GM12878 (cell line): ENCODE measurements at regions not wholly inside any gene's neighbourhood (a gene's known extent, or its start where the extent isn't known, plus 50 kb on each side); places are given as distances from the start of the nearest gene placed in this dataset.

Source experiments
- ATAC-seq: fragments of 200-7000 bp; cut with Tn5 transposase; 3 replicates; pipeline ENCODE4 v1.9.1; 2020; ENCODE audit warnings: mild to moderate bottlenecking, moderate library complexity
- BruUV-seq: library from RNA; stranded (reverse); fragments of 400-500 nt; replicated peaks from 2 replicates; lab custom pipeline; 2021; lab: Mats Ljungman, UMichigan
- CTCF ChIA-PET: fragments of 300-600 bp; sonication (Branson Sonifier 250); formaldehyde crosslinking; extraction: SDS; loops from one replicate; lab custom pipeline; 2021; ENCODE audit warnings: inconsistent platforms; lab: Yijun Ruan, JAX
- POLR2A ChIA-PET: fragments of 350-600 bp; formaldehyde crosslinking; extraction: SDS; loops from one replicate; lab custom pipeline; 2021; ENCODE audit warnings: inconsistent platforms; lab: Charles Lee
- RAD21 ChIA-PET: fragments of 300-600 bp; sonication (Branson Sonifier 250); formaldehyde crosslinking; loops from one replicate; lab custom pipeline; 2023; ENCODE audit warnings: antibody characterized with exemption; ENCODE audit not compliant: unreplicated experiment; lab: Charles Lee
- SMC1A ChIA-PET: fragments of 300-600 bp; sonication (Branson Sonifier 250); formaldehyde crosslinking; loops from one replicate; lab custom pipeline; 2023; ENCODE audit not compliant: unreplicated experiment, uncharacterized antibody; lab: Charles Lee
- DNase-seq: peaks from one replicate; pipeline ENCODE4 v3.0.0-alpha.2; 2011; ENCODE audit warnings: low read depth, low spot score
- FAIRE-seq: peaks from 3 replicates; lab custom pipeline; 2011; peaks lifted over from hg19 to GRCh38; lab: Jason Lieb, UNC
- H2AFZ ChIP-seq: 2 replicates; pipeline ENCODE4 v1.6.0; 2011; ENCODE audit warnings: low read depth, low read length, control low read depth; ENCODE audit not compliant: control insufficient read depth
- H3K27ac ChIP-seq: 2 replicates; pipeline ENCODE4 v1.5.1; 2011; ENCODE audit warnings: control low read depth; ENCODE audit not compliant: control insufficient read depth, insufficient read depth
- H3K27me3 ChIP-seq, 2 experiments: replicated peaks in 1 of 2; 2 replicates each; pipeline versions ENCODE4 v1.6.0 to v1.6.1; 2011; ENCODE audit warnings: low read length in 1 of 2; ENCODE audit not compliant: control insufficient read depth in 2 of 2, insufficient read depth in 2 of 2
- H3K36me3 ChIP-seq, 2 experiments: 2 replicates each; pipeline ENCODE4 v1.5.1; 2011; ENCODE audit warnings: low read length in 1 of 2; ENCODE audit not compliant: control insufficient read depth in 2 of 2, insufficient read depth in 2 of 2
- H3K4me1 ChIP-seq: 2 replicates; pipeline ENCODE4 v1.6.1; 2011; ENCODE audit warnings: mild to moderate bottlenecking, low read length, moderate library complexity, mixed read lengths; ENCODE audit not compliant: control insufficient read depth, insufficient read depth
- H3K4me2 ChIP-seq: 2 replicates; pipeline ENCODE4 v1.6.0; 2011; ENCODE audit warnings: control low read depth; ENCODE audit not compliant: control insufficient read depth, insufficient read depth
- H3K4me3 ChIP-seq: fragments of 200-600 bp; sonication (generic); 2 replicates; pipeline ENCODE4 v1.5.1; 2016
- H3K79me2 ChIP-seq: 2 replicates; pipeline ENCODE4 v1.6.0; 2011; ENCODE audit warnings: low read length; ENCODE audit not compliant: control insufficient read depth, insufficient read depth
- H3K9ac ChIP-seq: 2 replicates; pipeline ENCODE4 v1.8.0; 2011; ENCODE audit warnings: low read length, control low read depth, mixed read lengths; ENCODE audit not compliant: control insufficient read depth, insufficient read depth
- H3K9me3 ChIP-seq: replicated peaks from 3 replicates; pipeline ENCODE4 v1.5.1; 2011; ENCODE audit warnings: mild to moderate bottlenecking, low read length; ENCODE audit not compliant: control insufficient read depth, insufficient read depth
- H4K20me1 ChIP-seq: 2 replicates; pipeline ENCODE4 v1.6.0; 2011; ENCODE audit not compliant: control insufficient read depth, insufficient read depth
- BRCA1 ChIP-seq: IDR thresholded peaks from 2 replicates; pipeline ENCODE4 v1.6.1; 2011; ENCODE audit warnings: low read depth, low read length, improper control_type of control experiment
- GATAD2B ChIP-seq: fragments of 450-650 bp; conservative IDR thresholded peaks from 2 replicates; pipeline ENCODE4 v1.6.1; 2017; ENCODE audit warnings: low read depth, mild to moderate bottlenecking, moderate library complexity
- HDAC2 ChIP-seq: fragments of 200-600 bp; sonication (generic); IDR thresholded peaks from 2 replicates; pipeline ENCODE4 v1.6.1; 2017
- IRF4 ChIP-seq: IDR thresholded peaks from 2 replicates; pipeline ENCODE4 v1.6.1; 2011; ENCODE audit warnings: low read depth, low read length
- NRF1 ChIP-seq: conservative IDR thresholded peaks from 2 replicates; pipeline ENCODE4 v1.6.1; 2011; ENCODE audit warnings: mild to moderate bottlenecking, low read depth, low read length, improper control_type of control experiment
- RBBP5 ChIP-seq: fragments of 200-600 bp; sonication (generic); conservative IDR thresholded peaks from 2 replicates; pipeline ENCODE4 v1.6.1; 2016
- RFX5 ChIP-seq: IDR thresholded peaks from 2 replicates; pipeline ENCODE4 v1.6.1; 2011; ENCODE audit warnings: low read depth, low read length, improper control_type of control experiment
- TCF3 ChIP-seq: IDR thresholded peaks from 2 replicates; pipeline ENCODE4 v1.6.1; 2012; ENCODE audit warnings: low read depth, mild to moderate bottlenecking, low read length, borderline replicate concordance; ENCODE audit not compliant: insufficient read depth
- TCF7 ChIP-seq: IDR thresholded peaks from 2 replicates; pipeline ENCODE4 v1.6.1; 2014; ENCODE audit warnings: antibody characterized with exemption, borderline replicate concordance
- YBX1 ChIP-seq: fragments of 450-650 bp; IDR thresholded peaks from 2 replicates; pipeline ENCODE4 v1.6.1; 2016; ENCODE audit warnings: antibody characterized with exemption
- ZBED1 ChIP-seq: IDR thresholded peaks from 2 replicates; pipeline ENCODE4 v1.6.1; 2016; ENCODE audit warnings: borderline replicate concordance
- ZBTB40 ChIP-seq: fragments of 450-650 bp; IDR thresholded peaks from 2 replicates; pipeline ENCODE4 v1.6.1; 2016; ENCODE audit warnings: mild to moderate bottlenecking, moderate library complexity, borderline replicate concordance
- WGBS: methylation state at CpG from one replicate; pipeline ENCODE4 v1.1.6; 2016; ENCODE audit warnings: low lambda C conversion rate; ENCODE audit not compliant: insufficient replicate concordance, insufficient coverage; ENCODE audit errors: missing lambda C conversion rate; 5-methylcytosine and 5-hydroxymethylcytosine counted together
- in situ Hi-C: fragments of 300-500 bp; cut with MboI; formaldehyde crosslinking; loops from 9 replicates; pipeline ENCODE4 v1.14.3; 2018; ENCODE audit warnings: mixed read lengths
- intact Hi-C: fragments of 100-400 bp; cut with micrococcal nuclease; formaldehyde crosslinking; loops from one replicate; pipeline ENCODE4 v1.14.2; 2022; ENCODE audit not compliant: unreplicated experiment
- TF ChIP-seq, protein P1 (sequence below), 3 experiments: IDR thresholded peaks in 2 of 3; conservative IDR thresholded peaks in 1 of 3; 2 replicates each; pipeline ENCODE4 v1.5.1; 2011; ENCODE audit warnings: low read depth in 3 of 3, low read length in 3 of 3, mild to moderate bottlenecking in 3 of 3, control low read depth in 2 of 3, moderate library complexity in 2 of 3, inconsistent platforms in 1 of 3, mixed read lengths in 1 of 3; ENCODE audit not compliant: control insufficient read depth in 2 of 3, insufficient read depth in 1 of 3; ENCODE audit errors: extremely low read depth in 1 of 3
- TF ChIP-seq, protein P2 (sequence below): fragments of 450-650 bp; IDR thresholded peaks from 2 replicates; pipeline ENCODE4 v1.6.1; 2017; ENCODE audit warnings: borderline replicate concordance

GRCh38 chr6:99132026-99132635 lies 184.4 kb upstream of the FBXL4 start:
- H3K4me1 ChIP-seq: no peaks in the 10 kb centered on the region
- no peak overlapping the region for H3K9ac ChIP-seq
- no peaks in the 10 kb centered on the region for H3K9me3 ChIP-seq
- no peaks in the 10 kb centered on the region for H3K79me2 ChIP-seq
- no peak for FAIRE-seq
- no peak overlapping the region for H3K4me3 ChIP-seq
- in situ Hi-C loops: no loop called here
- no peaks in the 10 kb centered on the region; a peak in 1 of 4 replicates for H3K27me3 ChIP-seq
- POLR2A ChIA-PET: no interaction called here
- 14% methylated on average over 4 of the region's 4 CpGs for WGBS
- no peak overlapping the region for H3K27ac ChIP-seq
- RAD21 ChIA-PET: no interaction called here
- TF ChIP-seq GATAD2B: no peak
- TF ChIP-seq ZBED1: no peak
- TF ChIP-seq ZBTB40: no peak
- TF ChIP-seq IRF4: no peak
- TF ChIP-seq, protein P1, sequence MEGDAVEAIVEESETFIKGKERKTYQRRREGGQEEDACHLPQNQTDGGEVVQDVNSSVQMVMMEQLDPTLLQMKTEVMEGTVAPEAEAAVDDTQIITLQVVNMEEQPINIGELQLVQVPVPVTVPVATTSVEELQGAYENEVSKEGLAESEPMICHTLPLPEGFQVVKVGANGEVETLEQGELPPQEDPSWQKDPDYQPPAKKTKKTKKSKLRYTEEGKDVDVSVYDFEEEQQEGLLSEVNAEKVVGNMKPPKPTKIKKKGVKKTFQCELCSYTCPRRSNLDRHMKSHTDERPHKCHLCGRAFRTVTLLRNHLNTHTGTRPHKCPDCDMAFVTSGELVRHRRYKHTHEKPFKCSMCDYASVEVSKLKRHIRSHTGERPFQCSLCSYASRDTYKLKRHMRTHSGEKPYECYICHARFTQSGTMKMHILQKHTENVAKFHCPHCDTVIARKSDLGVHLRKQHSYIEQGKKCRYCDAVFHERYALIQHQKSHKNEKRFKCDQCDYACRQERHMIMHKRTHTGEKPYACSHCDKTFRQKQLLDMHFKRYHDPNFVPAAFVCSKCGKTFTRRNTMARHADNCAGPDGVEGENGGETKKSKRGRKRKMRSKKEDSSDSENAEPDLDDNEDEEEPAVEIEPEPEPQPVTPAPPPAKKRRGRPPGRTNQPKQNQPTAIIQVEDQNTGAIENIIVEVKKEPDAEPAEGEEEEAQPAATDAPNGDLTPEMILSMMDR (IDR thresholded peaks at IDR 0.05 in 2 of 3, conservative IDR thresholded peaks at IDR 0.05 in 1 of 3; ENCODE audit: control insufficient read depth in 2 of 3, extremely low read depth in 1 of 3, insufficient read depth in 1 of 3, low read depth in 3 of 3, low read length in 3 of 3): no peak
- TF ChIP-seq YBX1: no peak
- no peak for TF ChIP-seq BRCA1
- TF ChIP-seq HDAC2: no peak
- no peak for TF ChIP-seq RFX5
- TF ChIP-seq RBBP5: no peak
- no peak for TF ChIP-seq TCF7
- TF ChIP-seq TCF3: no peak
- TF ChIP-seq NRF1: no peak
- TF ChIP-seq, protein P2, sequence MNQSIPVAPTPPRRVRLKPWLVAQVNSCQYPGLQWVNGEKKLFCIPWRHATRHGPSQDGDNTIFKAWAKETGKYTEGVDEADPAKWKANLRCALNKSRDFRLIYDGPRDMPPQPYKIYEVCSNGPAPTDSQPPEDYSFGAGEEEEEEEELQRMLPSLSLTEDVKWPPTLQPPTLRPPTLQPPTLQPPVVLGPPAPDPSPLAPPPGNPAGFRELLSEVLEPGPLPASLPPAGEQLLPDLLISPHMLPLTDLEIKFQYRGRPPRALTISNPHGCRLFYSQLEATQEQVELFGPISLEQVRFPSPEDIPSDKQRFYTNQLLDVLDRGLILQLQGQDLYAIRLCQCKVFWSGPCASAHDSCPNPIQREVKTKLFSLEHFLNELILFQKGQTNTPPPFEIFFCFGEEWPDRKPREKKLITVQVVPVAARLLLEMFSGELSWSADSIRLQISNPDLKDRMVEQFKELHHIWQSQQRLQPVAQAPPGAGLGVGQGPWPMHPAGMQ: no peak
- TF ChIP-seq, all 136 proteins: peak for 0
- ATAC-seq: no peak
- Histone ChIP-seq H3K4me2 (no peak overlapping the region), H4K20me1 (no peaks in the 10 kb centered on the region), H3K36me3 (no peaks in the 10 kb centered on the region), H2AFZ (no peak overlapping the region)
- DNase-seq: no peak
- intact Hi-C loops: no loop called here
- BruUV-seq: no TSS peak
- SMC1A ChIA-PET: interaction anchor here (2.6 kb wide), 1 partner anchor 13 kb away, joined by 7 read pairs; no protein-coding TSS in a partner anchor
- CTCF ChIA-PET: no interaction called here
